ENCODE measurements at regions not wholly inside any gene's neighbourhood (a gene's known extent, or its start where the extent isn't known, plus 50 kb on each side); places are given as distances from the start of the nearest gene placed in this dataset.
"Not testable (repeated sequence)": the region's sequence is repeated elsewhere in the genome, so short reads cannot be mapped to it uniquely, and the experiment has no call there.

GRCh38 chr5:99441235-99441634 is 512.4 kb upstream of the CHD1 start:
- no peak for ATAC-seq (ENCODE audit: insufficient read depth, low read depth)
- no peak overlapping the region for H3K4me2 ChIP-seq (ENCODE audit: insufficient read depth, low read length)

GRCh38 chr5:99438619-99439018 is 509.8 kb upstream of the CHD1 start:
- Histone ChIP-seq H3K27ac (ENCODE audit: low read length) (no peak overlapping the region), H3K4me2 (ENCODE audit: insufficient read depth, low read length) (no peak overlapping the region), H3K9me3 (ENCODE audit: insufficient read depth, low read length, severe bottlenecking) (no peaks in the 10 kb centered on the region), H2AFZ (ENCODE audit: low read depth, low read length) (no peak overlapping the region), H3K9ac (ENCODE audit: low read depth, low read length) (no peak overlapping the region), H4K20me1 (ENCODE audit: insufficient read depth, low read length) (no peaks in the 10 kb centered on the region), H3K27me3 (ENCODE audit: insufficient read depth, low read length, poor library complexity) (no peaks in the 10 kb centered on the region), H3K36me3 (ENCODE audit: insufficient read depth, low read length) (no peaks in the 10 kb centered on the region), H3K4me3 (ENCODE audit: low read depth in 1 of 2, low read length in 2 of 2) (no peak overlapping the region), H3K4me1 (ENCODE audit: insufficient read depth, low read length) (no peaks in the 10 kb centered on the region), H3K79me2 (ENCODE audit: insufficient read depth, low read length) (no peaks in the 10 kb centered on the region)
- ATAC-seq (ENCODE audit: insufficient read depth, low read depth), result no peak
- DNase-seq, result no peak
- TF ChIP-seq EZH2 (IDR thresholded peaks at IDR 0.05; ENCODE audit: borderline replicate concordance, low read depth, low read length, severe bottlenecking) (no peak), CTCF (IDR thresholded peaks at IDR 0.05; ENCODE audit: borderline replicate concordance, extremely low read depth, low read length, poor library complexity, severe bottlenecking) (no peak)

More at GRCh38 chr5:99441235-99441634, 512.4 kb upstream of the CHD1 start:
- Histone ChIP-seq H3K36me3 (ENCODE audit: insufficient read depth, low read length) (no peaks in the 10 kb centered on the region), H3K4me1 (ENCODE audit: insufficient read depth, low read length) (no peaks in the 10 kb centered on the region), H3K9me3 (ENCODE audit: insufficient read depth, low read length, severe bottlenecking) (no peaks in the 10 kb centered on the region), H3K4me3 (ENCODE audit: low read depth in 1 of 2, low read length in 2 of 2) (no peak overlapping the region), H2AFZ (ENCODE audit: low read depth, low read length) (no peak overlapping the region), H4K20me1 (ENCODE audit: insufficient read depth, low read length) (no peaks in the 10 kb centered on the region), H3K27ac (ENCODE audit: low read length) (no peak overlapping the region), H3K79me2 (ENCODE audit: insufficient read depth, low read length) (no peaks in the 10 kb centered on the region), H3K9ac (ENCODE audit: low read depth, low read length) (no peak overlapping the region), H3K27me3 (ENCODE audit: insufficient read depth, low read length, poor library complexity) (no peaks in the 10 kb centered on the region)
- TF ChIP-seq EZH2 (IDR thresholded peaks at IDR 0.05; ENCODE audit: borderline replicate concordance, low read depth, low read length, severe bottlenecking), result no peak
- no peak for TF ChIP-seq CTCF (IDR thresholded peaks at IDR 0.05; ENCODE audit: borderline replicate concordance, extremely low read depth, low read length, poor library complexity, severe bottlenecking)
- no peak for DNase-seq

- no peak for ATAC-seq (ENCODE audit: insufficient read depth, low read depth)
- Histone ChIP-seq H3K4me2 (ENCODE audit: insufficient read depth, low read length) (no peak overlapping the region), H3K4me3 (ENCODE audit: low read depth in 1 of 2, low read length in 2 of 2) (no peak overlapping the region), H3K9ac (ENCODE audit: low read depth, low read length) (no peak overlapping the region), H3K36me3 (ENCODE audit: insufficient read depth, low read length) (no peaks in the 10 kb centered on the region), H4K20me1 (ENCODE audit: insufficient read depth, low read length) (no peaks in the 10 kb centered on the region), H3K27ac (ENCODE audit: low read length) (no peak overlapping the region), H3K9me3 (ENCODE audit: insufficient read depth, low read length, severe bottlenecking) (no peaks in the 10 kb centered on the region), H3K79me2 (ENCODE audit: insufficient read depth, low read length) (no peaks in the 10 kb centered on the region), H2AFZ (ENCODE audit: low read depth, low read length) (no peak overlapping the region), H3K27me3 (ENCODE audit: insufficient read depth, low read length, poor library complexity) (no peaks in the 10 kb centered on the region), H3K4me1 (ENCODE audit: insufficient read depth, low read length) (no peaks in the 10 kb centered on the region)
- no peak for TF ChIP-seq EZH2 (IDR thresholded peaks at IDR 0.05; ENCODE audit: borderline replicate concordance, low read depth, low read length, severe bottlenecking)
- TF ChIP-seq CTCF (IDR thresholded peaks at IDR 0.05; ENCODE audit: borderline replicate concordance, extremely low read depth, low read length, poor library complexity, severe bottlenecking), result no peak
- no peak for DNase-seq
These were observed 509.2 kb upstream of the CHD1 start for GRCh38 chr5:99437986-99438385.

DNA sequence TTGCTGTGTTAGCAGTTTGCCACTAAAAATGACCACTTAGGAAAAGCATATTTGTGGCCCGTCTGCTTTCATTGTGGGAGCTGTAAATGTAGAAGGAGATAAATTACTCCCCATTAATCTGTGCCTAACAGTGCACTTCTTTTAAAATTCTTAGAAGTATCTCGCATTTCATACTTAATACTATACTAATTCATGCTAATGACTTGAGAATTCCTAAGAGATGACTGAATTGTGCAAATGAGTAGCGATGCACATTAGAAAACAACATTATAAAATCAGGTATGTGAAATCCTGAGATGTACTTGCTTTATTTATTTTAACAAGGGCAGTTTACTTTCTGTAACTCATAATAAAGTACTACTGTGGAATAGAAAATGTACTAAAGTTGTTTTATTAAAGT is 494.6 kb upstream of the CHD1 start:
- H3K27ac ChIP-seq (ENCODE audit: low read length); H3K4me3 ChIP-seq (ENCODE audit: low read depth in 1 of 2, low read length in 2 of 2); ATAC-seq (ENCODE audit: insufficient read depth, low read depth); H3K9me3 ChIP-seq (ENCODE audit: insufficient read depth, low read length, severe bottlenecking); H3K4me2 ChIP-seq (ENCODE audit: insufficient read depth, low read length); H3K27me3 ChIP-seq (ENCODE audit: insufficient read depth, low read length, poor library complexity); H3K9ac ChIP-seq (ENCODE audit: low read depth, low read length); H3K4me1 ChIP-seq (ENCODE audit: insufficient read depth, low read length); H2AFZ ChIP-seq (ENCODE audit: low read depth, low read length); H3K79me2 ChIP-seq (ENCODE audit: insufficient read depth, low read length); DNase-seq; H4K20me1 ChIP-seq (ENCODE audit: insufficient read depth, low read length); H3K36me3 ChIP-seq (ENCODE audit: insufficient read depth, low read length): not testable (repeated sequence)

- H3K79me2 ChIP-seq (ENCODE audit: insufficient read depth, low read length); H3K36me3 ChIP-seq (ENCODE audit: insufficient read depth, low read length); H3K27ac ChIP-seq (ENCODE audit: low read length); H3K9ac ChIP-seq (ENCODE audit: low read depth, low read length); H2AFZ ChIP-seq (ENCODE audit: low read depth, low read length); H4K20me1 ChIP-seq (ENCODE audit: insufficient read depth, low read length); H3K4me1 ChIP-seq (ENCODE audit: insufficient read depth, low read length); H3K9me3 ChIP-seq (ENCODE audit: insufficient read depth, low read length, severe bottlenecking); ATAC-seq (ENCODE audit: insufficient read depth, low read depth); H3K27me3 ChIP-seq (ENCODE audit: insufficient read depth, low read length, poor library complexity); H3K4me2 ChIP-seq (ENCODE audit: insufficient read depth, low read length); H3K4me3 ChIP-seq (ENCODE audit: low read depth in 1 of 2, low read length in 2 of 2); DNase-seq: not testable (repeated sequence)
These were observed 489.8 kb upstream of the CHD1 start for GRCh38 chr5:99418640-99419039.

DNA sequence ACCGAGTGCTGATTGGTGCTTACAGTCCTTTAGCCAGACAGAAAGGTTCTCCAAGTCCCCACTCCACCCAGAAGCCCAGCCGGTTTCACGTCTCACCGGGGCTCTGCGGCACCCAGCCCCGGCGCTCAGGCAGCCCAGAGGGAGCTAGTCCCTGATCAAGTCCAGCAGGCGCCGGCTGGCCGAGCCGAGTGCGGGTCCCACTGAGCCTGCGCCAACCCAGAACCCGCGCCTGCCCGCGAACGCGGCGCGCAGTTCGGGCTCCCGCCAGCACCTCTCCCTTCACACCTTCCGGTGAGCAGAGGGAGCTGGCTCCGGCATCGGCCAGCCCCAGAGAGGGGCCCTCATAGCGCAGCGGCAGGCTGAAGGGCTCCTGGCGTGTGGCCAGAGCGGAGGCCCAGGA is 481.6 kb upstream of the CHD1 start:
- H3K4me1 ChIP-seq (ENCODE audit: insufficient read depth, low read length); H3K9me3 ChIP-seq (ENCODE audit: insufficient read depth, low read length, severe bottlenecking); H3K27ac ChIP-seq (ENCODE audit: low read length); H3K79me2 ChIP-seq (ENCODE audit: insufficient read depth, low read length); H4K20me1 ChIP-seq (ENCODE audit: insufficient read depth, low read length); H2AFZ ChIP-seq (ENCODE audit: low read depth, low read length); H3K36me3 ChIP-seq (ENCODE audit: insufficient read depth, low read length); H3K4me3 ChIP-seq (ENCODE audit: low read depth in 1 of 2, low read length in 2 of 2); H3K4me2 ChIP-seq (ENCODE audit: insufficient read depth, low read length); H3K27me3 ChIP-seq (ENCODE audit: insufficient read depth, low read length, poor library complexity); ATAC-seq (ENCODE audit: insufficient read depth, low read depth); H3K9ac ChIP-seq (ENCODE audit: low read depth, low read length); DNase-seq: not testable (repeated sequence)
